ENCODE measurements at regions not wholly inside any gene's neighbourhood (a gene's known extent, or its start where the extent isn't known, plus 50 kb on each side); places are given as distances from the start of the nearest gene placed in this dataset.
"Not testable (repeated sequence)": the region's sequence is repeated elsewhere in the genome, so short reads cannot be mapped to it uniquely, and the experiment has no call there.

- H3K27ac ChIP-seq (ENCODE audit: low read depth, low read length); CTCF ChIA-PET; H3K27me3 ChIP-seq (ENCODE audit: control insufficient read depth, insufficient read depth, low read length); H3K4me3 ChIP-seq (ENCODE audit: low read depth, low read length); POLR2A ChIA-PET; DNase-seq (ENCODE audit: low read depth, low spot score): not testable (repeated sequence)
- peaks cover 23% of the 10 kb centered on the region for H3K9me3 ChIP-seq (ENCODE audit: control insufficient read depth, insufficient read depth, low read length)
Measured at GRCh38 chr22:10771744-10772143, 4756.2 kb upstream of the OR11H1 start.

GRCh38 chr22:10773341-10773740 lies 4754.7 kb upstream of the OR11H1 start:
- CTCF ChIA-PET; H3K4me3 ChIP-seq (ENCODE audit: low read depth, low read length); H3K27ac ChIP-seq (ENCODE audit: low read depth, low read length); DNase-seq (ENCODE audit: low read depth, low spot score); H3K27me3 ChIP-seq (ENCODE audit: control insufficient read depth, insufficient read depth, low read length); POLR2A ChIA-PET: not testable (repeated sequence)
- peaks cover 31% of the 10 kb centered on the region for H3K9me3 ChIP-seq (ENCODE audit: control insufficient read depth, insufficient read depth, low read length)

- H3K4me3 ChIP-seq (ENCODE audit: low read depth, low read length); CTCF ChIA-PET; H3K27me3 ChIP-seq (ENCODE audit: control insufficient read depth, insufficient read depth, low read length); DNase-seq (ENCODE audit: low read depth, low spot score); POLR2A ChIA-PET; H3K27ac ChIP-seq (ENCODE audit: low read depth, low read length): not testable (repeated sequence)
- peaks cover 43% of the 10 kb centered on the region for H3K9me3 ChIP-seq (ENCODE audit: control insufficient read depth, insufficient read depth, low read length)
Measured at GRCh38 chr22:10775601-10776357, 4752.2 kb upstream of the OR11H1 start.

- DNase-seq (ENCODE audit: low read depth, low spot score); CTCF ChIA-PET; POLR2A ChIA-PET: not testable (repeated sequence)
Measured at GRCh38 chr22:10776358-10776729, 4751.6 kb upstream of the OR11H1 start.

GRCh38 chr22:10777733-10778132 lies 4750.3 kb upstream of the OR11H1 start:
- CTCF ChIA-PET; DNase-seq (ENCODE audit: low read depth, low spot score); H3K4me3 ChIP-seq (ENCODE audit: low read depth, low read length); H3K27me3 ChIP-seq (ENCODE audit: control insufficient read depth, insufficient read depth, low read length); POLR2A ChIA-PET; H3K27ac ChIP-seq (ENCODE audit: low read depth, low read length): not testable (repeated sequence)
- peaks cover 57% of the 10 kb centered on the region for H3K9me3 ChIP-seq (ENCODE audit: control insufficient read depth, insufficient read depth, low read length)

More at GRCh38 chr22:10776358-10776729, 4751.6 kb upstream of the OR11H1 start:
- peaks cover 49% of the 10 kb centered on the region for H3K9me3 ChIP-seq (ENCODE audit: control insufficient read depth, insufficient read depth, low read length)
- H3K27ac ChIP-seq (ENCODE audit: low read depth, low read length); H3K4me3 ChIP-seq (ENCODE audit: low read depth, low read length); H3K27me3 ChIP-seq (ENCODE audit: control insufficient read depth, insufficient read depth, low read length): not testable (repeated sequence)

- no peak for DNase-seq (ENCODE audit: low read depth, low spot score)
- Histone ChIP-seq H3K27me3 (ENCODE audit: control insufficient read depth, insufficient read depth, low read length) (no peaks in the 10 kb centered on the region), H3K4me3 (ENCODE audit: low read depth, low read length) (no peak overlapping the region), H3K9me3 (ENCODE audit: control insufficient read depth, insufficient read depth, low read length) (peaks cover 62% of the 10 kb centered on the region), H3K27ac (ENCODE audit: low read depth, low read length) (no peak overlapping the region)
- TF ChIP-seq CTCF (IDR thresholded peaks at IDR 0.05; ENCODE audit: low read depth, low read length) = no peak
- ChIA-PET CTCF (no interaction called here), POLR2A (no interaction called here)
Measured at GRCh38 chr22:10778296-10778814, 4749.6 kb upstream of the OR11H1 start.

GRCh38 chr22:10779200-10779599 lies 4748.8 kb upstream of the OR11H1 start:
- POLR2A ChIA-PET; CTCF ChIA-PET; H3K27me3 ChIP-seq (ENCODE audit: control insufficient read depth, insufficient read depth, low read length); H3K4me3 ChIP-seq (ENCODE audit: low read depth, low read length); H3K27ac ChIP-seq (ENCODE audit: low read depth, low read length); DNase-seq (ENCODE audit: low read depth, low spot score): not testable (repeated sequence)
- H3K9me3 ChIP-seq (ENCODE audit: control insufficient read depth, insufficient read depth, low read length) = peaks cover 68% of the 10 kb centered on the region

- POLR2A ChIA-PET = no interaction called here
- H3K27ac ChIP-seq (ENCODE audit: low read depth, low read length) = no peak overlapping the region
- H3K4me3 ChIP-seq (ENCODE audit: low read depth, low read length) = no peak overlapping the region
- peaks cover 65% of the 10 kb centered on the region for H3K9me3 ChIP-seq (ENCODE audit: control insufficient read depth, insufficient read depth, low read length)
- CTCF ChIA-PET = no interaction called here
- no peak for TF ChIP-seq CTCF (IDR thresholded peaks at IDR 0.05; ENCODE audit: low read depth, low read length)
- no peaks in the 10 kb centered on the region for H3K27me3 ChIP-seq (ENCODE audit: control insufficient read depth, insufficient read depth, low read length)
- no peak for DNase-seq (ENCODE audit: low read depth, low spot score)
Measured at GRCh38 chr22:10780281-10780680, 4747.7 kb upstream of the OR11H1 start.

All from AG04450 (cell line).